Vagina (tissue), 2 donors: ENCODE measurements at regions not wholly inside any gene's neighbourhood (a gene's known extent, or its start where the extent isn't known, plus 50 kb on each side); places are given as distances from the start of the nearest gene placed in this dataset.
"Not testable (repeated sequence)": the region's sequence is repeated elsewhere in the genome, so short reads cannot be mapped to it uniquely, and the experiment has no call there.

Experiments used
- DNase-seq, 2 donors: peaks; one replicate each; pipeline ENCODE4 v3.0.0-alpha.2; 2017; ENCODE audit errors: extremely low spot score in 2 of 2
- H3K27ac ChIP-seq: fragments of 200-600 bp; sonication (generic); one replicate; pipeline ENCODE4 v1.5.1; 2019
- H3K27me3 ChIP-seq: fragments of 200-600 bp; sonication (generic); one replicate; pipeline ENCODE4 v1.5.1; 2019
- H3K36me3 ChIP-seq, 2 donors: fragments of 200-600 bp; sonication (generic); one replicate each; pipeline ENCODE4 v1.5.1; 2017 to 2019
- H3K4me1 ChIP-seq: fragments of 200-600 bp; sonication (generic); one replicate; pipeline ENCODE4 v1.5.1; 2019
- H3K4me3 ChIP-seq, 2 donors: fragments of 200-600 bp; sonication (generic); 1 replicate in 1 of 2; 2 replicates in 1 of 2; pipeline ENCODE4 v1.5.1; 2016 to 2019
- H3K9me3 ChIP-seq: fragments of 200-600 bp; sonication (generic); one replicate; pipeline ENCODE4 v1.5.1; 2019
- CTCF ChIP-seq, 3 experiments: fragments of 450-650 bp in 2 of 3; fragments of 200-600 bp in 1 of 3; sonication (generic) in 1 of 3; IDR thresholded peaks; one replicate each; pipeline ENCODE4 v1.5.1; 2017 to 2019; ENCODE audit warnings: antibody characterized with exemption in 3 of 3, mild to moderate bottlenecking in 2 of 3, moderate library complexity in 2 of 3
- POLR2A ChIP-seq, 2 donors: fragments of 450-650 bp; IDR thresholded peaks; one replicate each; pipeline ENCODE4 v1.6.1; 2017; ENCODE audit warnings: antibody characterized with exemption in 2 of 2, mild to moderate bottlenecking in 2 of 2, moderate library complexity in 2 of 2
- POLR2AphosphoS5 ChIP-seq, 2 donors: sonication (generic); formaldehyde crosslinking; IDR thresholded peaks; one replicate each; pipeline ENCODE4 v1.9.0; 2017; ENCODE audit warnings: antibody characterized with exemption in 2 of 2, mild to moderate bottlenecking in 2 of 2, low read depth in 1 of 2; ENCODE audit not compliant: insufficient read depth in 1 of 2
- intact Hi-C: fragments of 100-400 bp; cut with DNase I; formaldehyde crosslinking; loops from one replicate; pipeline ENCODE4 v1.15.1; 2023

GRCh38 chr18:38790303-38790702 lies 1224.7 kb upstream of the CELF4 start:
- DNase-seq, result no peak
- no peaks in the 10 kb centered on the region for H3K36me3 ChIP-seq
- H3K4me1 ChIP-seq, result no peaks in the 10 kb centered on the region
- H3K27ac ChIP-seq, result no peak overlapping the region
- H3K27me3 ChIP-seq, result no peaks in the 10 kb centered on the region
- intact Hi-C loops, result no loop called here
- no peak overlapping the region for H3K4me3 ChIP-seq
- no peaks in the 10 kb centered on the region for H3K9me3 ChIP-seq
- no peak for TF ChIP-seq POLR2AphosphoS5 (IDR thresholded peaks at IDR 0.05; ENCODE audit: insufficient read depth in 1 of 2, low read depth in 1 of 2)
- no peak for TF ChIP-seq CTCF (IDR thresholded peaks at IDR 0.05)
- TF ChIP-seq POLR2A (IDR thresholded peaks at IDR 0.05), result no peak

GRCh38 chr18:38789141-38789540 lies 1223.5 kb upstream of the CELF4 start:
- Histone ChIP-seq H3K36me3 (no peaks in the 10 kb centered on the region), H3K4me3 (no peak overlapping the region), H3K9me3 (no peaks in the 10 kb centered on the region), H3K27ac (no peak overlapping the region), H3K4me1 (no peaks in the 10 kb centered on the region), H3K27me3 (no peaks in the 10 kb centered on the region)
- no peak for DNase-seq
- intact Hi-C loops, result no loop called here
- TF ChIP-seq POLR2A (IDR thresholded peaks at IDR 0.05), result no peak
- no peak for TF ChIP-seq CTCF (IDR thresholded peaks at IDR 0.05)
- no peak for TF ChIP-seq POLR2AphosphoS5 (IDR thresholded peaks at IDR 0.05; ENCODE audit: insufficient read depth in 1 of 2, low read depth in 1 of 2)

GRCh38 chr18:38786906-38787305 lies 1221.3 kb upstream of the CELF4 start:
- H3K27me3 ChIP-seq, result no peaks in the 10 kb centered on the region
- intact Hi-C loops, result no loop called here
- no peaks in the 10 kb centered on the region for H3K9me3 ChIP-seq
- H3K4me3 ChIP-seq, result no peak overlapping the region
- H3K36me3 ChIP-seq, result no peaks in the 10 kb centered on the region
- no peak for DNase-seq
- H3K4me1 ChIP-seq, result no peaks in the 10 kb centered on the region
- H3K27ac ChIP-seq, result no peak overlapping the region
- TF ChIP-seq POLR2A (IDR thresholded peaks at IDR 0.05), result no peak
- no peak for TF ChIP-seq CTCF (IDR thresholded peaks at IDR 0.05)
- no peak for TF ChIP-seq POLR2AphosphoS5 (IDR thresholded peaks at IDR 0.05; ENCODE audit: insufficient read depth in 1 of 2, low read depth in 1 of 2)

GRCh38 chr18:38771620-38772019 lies 1206.0 kb upstream of the CELF4 start:
- intact Hi-C loops, H3K9me3 ChIP-seq, DNase-seq, H3K27me3 ChIP-seq, H3K4me1 ChIP-seq, H3K27ac ChIP-seq, H3K36me3 ChIP-seq, H3K4me3 ChIP-seq: not testable (repeated sequence)

GRCh38 chr18:38768504-38768903 lies 1202.9 kb upstream of the CELF4 start:
- Histone ChIP-seq H3K27me3 (no peaks in the 10 kb centered on the region), H3K36me3 (no peaks in the 10 kb centered on the region), H3K27ac (no peak overlapping the region), H3K4me1 (no peaks in the 10 kb centered on the region), H3K4me3 (no peak overlapping the region), H3K9me3 (no peaks in the 10 kb centered on the region)
- no peak for DNase-seq
- intact Hi-C loops, result no loop called here
- TF ChIP-seq CTCF (IDR thresholded peaks at IDR 0.05) (no peak), POLR2AphosphoS5 (IDR thresholded peaks at IDR 0.05; ENCODE audit: insufficient read depth in 1 of 2, low read depth in 1 of 2) (no peak), POLR2A (IDR thresholded peaks at IDR 0.05) (no peak)

GRCh38 chr18:38759457-38759856 lies 1193.9 kb upstream of the CELF4 start:
- Histone ChIP-seq H3K36me3 (no peaks in the 10 kb centered on the region), H3K27me3 (no peaks in the 10 kb centered on the region), H3K9me3 (no peaks in the 10 kb centered on the region), H3K4me3 (no peak overlapping the region), H3K27ac (no peak overlapping the region), H3K4me1 (no peaks in the 10 kb centered on the region)
- DNase-seq, result no peak
- intact Hi-C loops, result no loop called here
- no peak for TF ChIP-seq POLR2A (IDR thresholded peaks at IDR 0.05)
- TF ChIP-seq POLR2AphosphoS5 (IDR thresholded peaks at IDR 0.05; ENCODE audit: insufficient read depth in 1 of 2, low read depth in 1 of 2), result no peak
- TF ChIP-seq CTCF (IDR thresholded peaks at IDR 0.05), result no peak
